Chondrocyte (in vitro differentiated cells): ENCODE measurements at regions not wholly inside any gene's neighbourhood (a gene's known extent, or its start where the extent isn't known, plus 50 kb on each side); places are given as distances from the start of the nearest gene placed in this dataset.

Source experiments
- DNase-seq: peaks from one replicate; pipeline ENCODE4 v3.0.0; 2021; ENCODE audit warnings: mixed read lengths, low spot score
- H3K27ac Mint-ChIP-seq: one replicate; pipeline ENCODE4 v1.8.0; 2021; ENCODE audit warnings: mild to moderate bottlenecking, moderate library complexity, mixed read lengths; ENCODE audit not compliant: unreplicated experiment
- H3K27me3 Mint-ChIP-seq: 2 replicates; pipeline ENCODE4 v1.8.0; 2021; ENCODE audit warnings: low read depth, mixed read lengths
- H3K36me3 Mint-ChIP-seq: 2 replicates; pipeline ENCODE4 v1.8.0; 2021; ENCODE audit warnings: low read depth, mixed read lengths
- H3K4me1 Mint-ChIP-seq: 2 replicates; pipeline ENCODE4 v1.8.0; 2021; ENCODE audit warnings: low read depth, mild to moderate bottlenecking, mixed read lengths
- H3K4me3 Mint-ChIP-seq: one replicate; pipeline ENCODE4 v1.8.0; 2021; ENCODE audit warnings: mild to moderate bottlenecking, moderate library complexity, mixed read lengths; ENCODE audit not compliant: unreplicated experiment
- H3K9me3 Mint-ChIP-seq: 2 replicates; pipeline ENCODE4 v1.8.0; 2021; ENCODE audit warnings: low read depth, mixed read lengths
- TF ChIP-seq, protein P1 (sequence below): fragments of 200-600 bp; sonication (generic); IDR thresholded peaks from 2 replicates; pipeline ENCODE4 v1.5.0; 2021; ENCODE audit warnings: antibody characterized with exemption, mild to moderate bottlenecking, moderate library complexity

DNA sequence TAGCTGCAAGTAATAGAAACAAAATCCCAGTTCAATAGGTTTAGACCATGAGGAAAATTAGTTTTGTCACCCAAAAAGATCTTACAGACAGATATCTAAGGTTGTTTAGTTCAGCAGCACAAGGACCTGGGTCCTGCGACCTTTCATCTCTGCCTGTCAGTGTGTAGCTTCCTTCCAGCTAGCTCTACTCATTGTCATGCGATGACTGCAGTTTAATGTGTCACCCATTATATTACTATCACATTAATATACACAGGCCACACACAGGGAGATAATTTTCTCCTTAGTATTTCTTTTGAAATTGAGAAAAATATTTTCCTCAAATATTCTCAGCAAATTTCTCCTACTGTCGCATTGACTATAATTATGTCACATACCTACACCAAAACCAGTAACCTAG, 232.1 kb upstream of the ARSJ start:
- peaks cover 2% of the 10 kb centered on the region for H3K36me3 Mint-ChIP-seq
- H3K4me1 Mint-ChIP-seq = peaks cover 17% of the 10 kb centered on the region
- no peaks in the 10 kb centered on the region for H3K27me3 Mint-ChIP-seq
- H3K27ac Mint-ChIP-seq = no peak overlapping the region
- TF ChIP-seq, protein P1, sequence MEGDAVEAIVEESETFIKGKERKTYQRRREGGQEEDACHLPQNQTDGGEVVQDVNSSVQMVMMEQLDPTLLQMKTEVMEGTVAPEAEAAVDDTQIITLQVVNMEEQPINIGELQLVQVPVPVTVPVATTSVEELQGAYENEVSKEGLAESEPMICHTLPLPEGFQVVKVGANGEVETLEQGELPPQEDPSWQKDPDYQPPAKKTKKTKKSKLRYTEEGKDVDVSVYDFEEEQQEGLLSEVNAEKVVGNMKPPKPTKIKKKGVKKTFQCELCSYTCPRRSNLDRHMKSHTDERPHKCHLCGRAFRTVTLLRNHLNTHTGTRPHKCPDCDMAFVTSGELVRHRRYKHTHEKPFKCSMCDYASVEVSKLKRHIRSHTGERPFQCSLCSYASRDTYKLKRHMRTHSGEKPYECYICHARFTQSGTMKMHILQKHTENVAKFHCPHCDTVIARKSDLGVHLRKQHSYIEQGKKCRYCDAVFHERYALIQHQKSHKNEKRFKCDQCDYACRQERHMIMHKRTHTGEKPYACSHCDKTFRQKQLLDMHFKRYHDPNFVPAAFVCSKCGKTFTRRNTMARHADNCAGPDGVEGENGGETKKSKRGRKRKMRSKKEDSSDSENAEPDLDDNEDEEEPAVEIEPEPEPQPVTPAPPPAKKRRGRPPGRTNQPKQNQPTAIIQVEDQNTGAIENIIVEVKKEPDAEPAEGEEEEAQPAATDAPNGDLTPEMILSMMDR = no peak
- DNase-seq = no peak
- H3K4me3 Mint-ChIP-seq = no peak overlapping the region
- H3K9me3 Mint-ChIP-seq = peaks cover 7% of the 10 kb centered on the region

DNA sequence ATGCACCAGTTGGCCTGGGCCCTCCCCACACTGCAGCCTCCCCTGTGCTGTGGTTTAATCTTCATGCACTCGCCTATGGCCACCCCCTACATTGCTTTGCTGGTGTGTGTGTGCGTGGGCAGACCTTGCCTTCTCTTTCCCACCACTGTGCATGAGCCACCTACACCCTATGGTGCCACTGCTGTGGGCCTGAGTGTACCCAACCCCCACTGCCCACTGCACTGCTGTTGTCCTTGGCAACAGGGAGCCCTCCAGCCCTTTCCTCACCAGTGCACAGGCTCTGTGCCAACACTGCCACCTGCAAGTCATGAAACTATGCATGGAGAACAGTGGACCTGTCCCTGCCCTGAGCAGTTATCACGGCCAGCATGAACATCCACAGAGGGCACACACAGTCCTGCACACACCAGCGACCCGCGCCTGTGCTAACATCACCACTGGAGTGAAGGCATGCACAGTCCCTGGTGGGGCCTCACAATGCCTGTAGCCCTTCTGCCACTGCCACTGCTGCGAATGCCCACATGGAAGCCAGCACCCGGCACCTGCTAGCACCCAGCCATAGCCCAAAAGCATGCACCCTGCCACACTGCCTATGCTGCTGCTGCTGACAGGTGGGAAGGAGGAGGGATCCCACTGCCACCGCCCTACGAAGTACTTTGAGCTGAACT, 237.8 kb upstream of the ARSJ start:
- peaks cover 11% of the 10 kb centered on the region for H3K9me3 Mint-ChIP-seq
- TF ChIP-seq, protein P1 = no peak
- no peak overlapping the region for H3K4me3 Mint-ChIP-seq
- no peak overlapping the region for H3K27ac Mint-ChIP-seq
- H3K36me3 Mint-ChIP-seq = peaks cover 2% of the 10 kb centered on the region
- H3K4me1 Mint-ChIP-seq = no peaks in the 10 kb centered on the region
- no peak for DNase-seq
- H3K27me3 Mint-ChIP-seq = no peaks in the 10 kb centered on the region

DNA sequence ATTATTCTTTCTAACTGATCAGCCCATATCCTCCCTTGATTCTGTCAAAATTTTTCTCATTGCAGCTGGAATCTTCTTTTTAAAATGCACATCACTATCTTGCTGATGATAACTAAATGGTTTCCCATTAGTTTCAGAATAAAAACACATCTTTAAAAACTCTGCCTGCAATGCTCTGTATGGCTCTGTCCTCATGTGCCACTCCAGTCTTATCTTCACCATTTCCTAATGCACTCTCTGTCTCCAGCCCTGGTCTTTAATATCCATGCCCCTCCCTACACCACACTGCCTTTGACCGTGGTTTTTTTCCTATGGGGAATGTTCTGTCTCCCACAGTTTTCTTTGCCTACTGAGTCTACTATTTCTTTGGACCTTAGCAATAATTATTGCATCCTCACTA, 244.1 kb upstream of the ARSJ start:
- no peak overlapping the region for H3K4me3 Mint-ChIP-seq
- H3K9me3 Mint-ChIP-seq = peaks cover 4% of the 10 kb centered on the region
- no peaks in the 10 kb centered on the region for H3K36me3 Mint-ChIP-seq
- no peak overlapping the region for H3K27ac Mint-ChIP-seq
- no peak for DNase-seq
- H3K4me1 Mint-ChIP-seq = no peaks in the 10 kb centered on the region
- TF ChIP-seq, protein P1 = no peak
- H3K27me3 Mint-ChIP-seq = no peaks in the 10 kb centered on the region

- H3K4me3 Mint-ChIP-seq = no peak overlapping the region
- TF ChIP-seq, protein P1 = no peak
- no peaks in the 10 kb centered on the region for H3K4me1 Mint-ChIP-seq
- H3K27ac Mint-ChIP-seq = no peak overlapping the region
- H3K36me3 Mint-ChIP-seq = no peaks in the 10 kb centered on the region
- peaks cover 4% of the 10 kb centered on the region for H3K9me3 Mint-ChIP-seq
- no peak for DNase-seq
- H3K27me3 Mint-ChIP-seq = no peaks in the 10 kb centered on the region
Observed at GRCh38 chr4:114225436-114225835, 246.0 kb upstream of the ARSJ start.

DNA sequence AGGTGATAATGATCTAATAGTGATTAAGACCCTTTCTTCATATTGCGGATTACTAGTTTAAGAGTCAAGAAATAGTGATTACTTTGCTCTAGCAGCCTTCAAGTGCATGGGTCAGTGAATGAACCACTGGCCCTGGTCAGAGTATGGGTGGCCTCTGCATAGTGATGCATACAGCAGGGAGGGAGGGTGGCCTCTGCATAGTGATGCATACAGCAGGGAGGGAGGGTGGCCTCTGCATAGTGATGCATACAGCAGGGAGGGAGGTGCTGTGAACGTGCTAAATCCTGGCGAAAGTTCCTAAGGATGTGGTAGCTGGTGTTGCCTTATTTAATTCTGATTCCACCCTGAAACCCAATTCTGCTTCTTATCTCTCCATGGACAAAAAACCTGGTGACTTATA, 246.7 kb upstream of the ARSJ start:
- no peak for DNase-seq
- no peak overlapping the region for H3K4me3 Mint-ChIP-seq
- no peaks in the 10 kb centered on the region for H3K4me1 Mint-ChIP-seq
- no peaks in the 10 kb centered on the region for H3K36me3 Mint-ChIP-seq
- H3K27ac Mint-ChIP-seq = no peak overlapping the region
- H3K27me3 Mint-ChIP-seq = no peaks in the 10 kb centered on the region
- H3K9me3 Mint-ChIP-seq = peaks cover 1% of the 10 kb centered on the region
- TF ChIP-seq, protein P1 = no peak
